ENCODE measurements at regions not wholly inside any gene's neighbourhood (a gene's known extent, or its start where the extent isn't known, plus 50 kb on each side); places are given as distances from the start of the nearest gene placed in this dataset.

GRCh38 chr1:214957330-214958137 is 125.0 kb upstream of the KCNK2 start:
- in situ Hi-C loops (cut with HindIII; ENCODE audit: low pct_ligation_motif_present, low pct_unique_long_range_greater_than_20kb, low sequenced_read_pairs) = no loop called here
- DNase-seq = no peak

DNA sequence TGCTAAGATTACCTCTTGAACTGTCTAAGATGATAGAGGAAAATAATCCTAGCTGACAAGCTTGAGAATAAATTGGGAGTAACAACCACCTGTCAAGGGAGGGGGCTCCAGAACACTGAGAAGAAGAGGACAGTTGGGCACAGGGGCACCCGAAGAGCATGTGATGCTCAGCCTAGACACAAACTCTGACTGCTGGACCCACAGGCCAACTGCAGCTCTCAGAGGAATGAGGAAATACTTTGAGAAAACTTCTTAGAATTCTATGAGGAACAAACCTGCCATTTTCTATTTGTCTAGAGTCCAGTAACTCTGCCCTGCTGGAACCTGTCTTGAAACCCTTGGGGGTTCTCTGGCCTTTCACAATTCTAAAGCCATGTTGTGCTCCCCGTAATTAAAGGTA is 124.1 kb upstream of the KCNK2 start:
- in situ Hi-C loops (cut with HindIII; ENCODE audit: low pct_ligation_motif_present, low pct_unique_long_range_greater_than_20kb, low sequenced_read_pairs) = no loop called here
- no peak for DNase-seq

GRCh38 chr1:214966346-214966745 is 116.2 kb upstream of the KCNK2 start:
- in situ Hi-C loops (cut with HindIII; ENCODE audit: low pct_ligation_motif_present, low pct_unique_long_range_greater_than_20kb, low sequenced_read_pairs) = no loop called here
- no peak for DNase-seq

- no peak for DNase-seq
- in situ Hi-C loops (cut with HindIII; ENCODE audit: low pct_ligation_motif_present, low pct_unique_long_range_greater_than_20kb, low sequenced_read_pairs) = no loop called here
Measured at GRCh38 chr1:214967865-214968575, 114.5 kb upstream of the KCNK2 start.

DNA sequence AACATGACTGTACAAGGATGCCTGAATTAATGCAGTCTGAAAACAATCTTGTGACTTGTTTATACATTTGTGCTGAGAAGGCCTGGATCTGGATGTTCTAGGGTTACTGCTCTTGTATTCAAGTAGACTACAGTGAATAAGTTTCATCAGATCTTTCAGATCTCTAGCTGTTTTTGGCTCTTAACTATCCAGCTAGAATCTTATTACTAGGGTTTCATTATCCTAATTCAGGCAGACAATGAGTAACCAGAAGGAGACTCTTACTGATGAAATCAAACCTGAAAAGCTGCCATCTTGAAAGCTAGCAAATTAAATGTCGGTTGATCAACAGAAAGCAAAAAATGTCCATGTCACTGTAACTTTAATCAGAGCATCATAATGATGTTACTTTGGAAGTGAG is 112.5 kb upstream of the KCNK2 start:
- in situ Hi-C loops (cut with HindIII; ENCODE audit: low pct_ligation_motif_present, low pct_unique_long_range_greater_than_20kb, low sequenced_read_pairs) = no loop called here
- no peak for DNase-seq

GRCh38 chr1:214971071-214971470 is 111.5 kb upstream of the KCNK2 start:
- DNase-seq = no peak
- in situ Hi-C loops (cut with HindIII; ENCODE audit: low pct_ligation_motif_present, low pct_unique_long_range_greater_than_20kb, low sequenced_read_pairs) = no loop called here

GRCh38 chr1:214974002-214974401 is 108.5 kb upstream of the KCNK2 start:
- in situ Hi-C loops (cut with HindIII; ENCODE audit: low pct_ligation_motif_present, low pct_unique_long_range_greater_than_20kb, low sequenced_read_pairs) = no loop called here
- no peak for DNase-seq

GRCh38 chr1:214976665-214977064 is 105.9 kb upstream of the KCNK2 start:
- DNase-seq = no peak
- in situ Hi-C loops (cut with HindIII; ENCODE audit: low pct_ligation_motif_present, low pct_unique_long_range_greater_than_20kb, low sequenced_read_pairs) = no loop called here

GRCh38 chr1:214977110-214977509 is 105.4 kb upstream of the KCNK2 start:
- in situ Hi-C loops (cut with HindIII; ENCODE audit: low pct_ligation_motif_present, low pct_unique_long_range_greater_than_20kb, low sequenced_read_pairs) = no loop called here
- no peak for DNase-seq

DNA sequence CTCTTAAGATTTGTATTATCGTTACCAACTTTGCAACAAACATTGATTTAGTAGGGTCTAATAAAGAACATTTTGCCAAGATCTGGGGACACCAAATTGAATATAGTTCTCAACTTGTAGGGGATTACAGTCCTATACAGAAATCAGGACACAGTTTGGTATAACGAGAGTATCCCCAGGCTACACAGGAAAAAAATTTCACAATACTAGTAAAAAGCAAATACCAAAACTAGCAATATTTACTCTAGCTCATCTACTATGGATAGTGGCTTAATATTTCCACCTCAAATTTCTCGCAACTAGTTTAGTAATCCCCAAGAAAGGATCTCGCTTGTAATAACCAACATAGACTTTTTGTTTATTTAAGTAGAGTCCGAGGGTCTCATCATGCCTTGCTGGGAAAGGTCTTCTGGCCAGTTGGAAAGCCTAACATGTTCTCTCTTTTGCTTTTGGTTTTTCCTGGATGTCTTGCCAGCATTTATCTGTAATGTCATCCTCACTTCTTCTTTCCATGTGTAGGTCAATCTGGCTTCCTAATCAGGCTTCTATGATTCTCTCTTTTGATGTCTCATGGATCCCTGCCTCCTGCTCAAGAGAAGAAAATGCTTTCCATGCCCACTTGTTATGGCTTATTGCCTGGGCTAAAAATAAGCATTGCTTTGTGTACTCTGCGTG is 104.7 kb upstream of the KCNK2 start:
- in situ Hi-C loops (cut with HindIII; ENCODE audit: low pct_ligation_motif_present, low pct_unique_long_range_greater_than_20kb, low sequenced_read_pairs) = no loop called here
- DNase-seq = no peak

GRCh38 chr1:214979191-214979590 is 103.3 kb upstream of the KCNK2 start:
- in situ Hi-C loops (cut with HindIII; ENCODE audit: low pct_ligation_motif_present, low pct_unique_long_range_greater_than_20kb, low sequenced_read_pairs) = no loop called here
- no peak for DNase-seq

- no peak for DNase-seq
- in situ Hi-C loops (cut with HindIII; ENCODE audit: low pct_ligation_motif_present, low pct_unique_long_range_greater_than_20kb, low sequenced_read_pairs) = no loop called here
Measured at GRCh38 chr1:214980921-214981320, 101.6 kb upstream of the KCNK2 start.

GRCh38 chr1:214983126-214983869 is 99.2 kb upstream of the KCNK2 start:
- no peak for DNase-seq
- in situ Hi-C loops (cut with HindIII; ENCODE audit: low pct_ligation_motif_present, low pct_unique_long_range_greater_than_20kb, low sequenced_read_pairs) = no loop called here

GRCh38 chr1:214989341-214989740 is 93.2 kb upstream of the KCNK2 start:
- in situ Hi-C loops (cut with HindIII; ENCODE audit: low pct_ligation_motif_present, low pct_unique_long_range_greater_than_20kb, low sequenced_read_pairs) = no loop called here
- peak; percentile 25 for DNase-seq

DNA sequence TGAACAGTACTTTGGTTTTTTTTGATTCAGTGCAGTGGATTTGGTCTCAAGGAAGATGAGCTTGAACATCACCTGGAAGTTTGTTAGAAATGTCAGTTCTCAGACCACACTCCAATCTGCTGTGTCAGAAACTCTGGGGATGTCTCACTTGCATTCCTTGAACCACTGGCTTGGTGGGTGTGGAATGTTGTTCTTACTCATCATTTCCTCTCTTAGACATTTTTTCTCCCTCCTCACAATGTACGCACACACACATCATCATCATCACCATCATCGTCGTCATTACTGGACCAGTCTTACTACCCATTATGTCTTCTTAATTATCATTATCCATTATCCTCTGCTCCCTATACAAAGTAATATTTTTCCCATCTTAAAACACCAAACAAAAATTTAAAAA is 91.9 kb upstream of the KCNK2 start:
- in situ Hi-C loops (cut with HindIII; ENCODE audit: low pct_ligation_motif_present, low pct_unique_long_range_greater_than_20kb, low sequenced_read_pairs) = no loop called here
- peak; percentile 70 for DNase-seq

DNA sequence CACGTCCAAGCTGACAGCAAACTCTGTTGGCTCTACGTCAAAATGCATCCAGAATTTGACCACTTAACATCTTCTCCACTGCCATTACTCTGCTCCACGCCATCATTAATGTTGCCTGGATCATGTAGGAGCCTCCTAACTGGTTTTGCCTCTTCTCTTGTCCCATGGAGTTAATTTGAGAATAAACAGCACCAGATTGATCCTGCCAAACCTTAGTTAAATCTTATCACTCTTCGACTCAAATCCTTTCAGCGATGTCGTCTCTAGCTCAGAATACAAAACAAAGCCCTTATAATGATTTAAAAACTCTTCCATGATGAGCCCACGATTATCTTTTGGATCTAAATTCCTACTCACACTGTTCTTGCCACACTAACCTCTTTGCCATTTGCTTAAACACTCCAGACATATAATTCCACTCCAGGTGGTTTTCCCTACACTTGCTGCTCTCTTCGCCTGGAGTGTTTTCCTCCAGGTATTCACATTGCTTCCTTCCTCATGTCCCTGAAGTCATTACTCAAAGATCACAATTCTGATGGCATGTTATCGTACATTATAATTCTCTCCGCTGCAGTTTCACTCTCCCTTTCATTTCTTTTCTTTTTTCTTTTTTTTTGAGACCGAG is 90.7 kb upstream of the KCNK2 start:
- no peak for DNase-seq
- in situ Hi-C loops (cut with HindIII; ENCODE audit: low pct_ligation_motif_present, low pct_unique_long_range_greater_than_20kb, low sequenced_read_pairs) = no loop called here

GRCh38 chr1:214993419-214993818 is 89.1 kb upstream of the KCNK2 start:
- in situ Hi-C loops (cut with HindIII; ENCODE audit: low pct_ligation_motif_present, low pct_unique_long_range_greater_than_20kb, low sequenced_read_pairs) = no loop called here
- no peak for DNase-seq

DNA sequence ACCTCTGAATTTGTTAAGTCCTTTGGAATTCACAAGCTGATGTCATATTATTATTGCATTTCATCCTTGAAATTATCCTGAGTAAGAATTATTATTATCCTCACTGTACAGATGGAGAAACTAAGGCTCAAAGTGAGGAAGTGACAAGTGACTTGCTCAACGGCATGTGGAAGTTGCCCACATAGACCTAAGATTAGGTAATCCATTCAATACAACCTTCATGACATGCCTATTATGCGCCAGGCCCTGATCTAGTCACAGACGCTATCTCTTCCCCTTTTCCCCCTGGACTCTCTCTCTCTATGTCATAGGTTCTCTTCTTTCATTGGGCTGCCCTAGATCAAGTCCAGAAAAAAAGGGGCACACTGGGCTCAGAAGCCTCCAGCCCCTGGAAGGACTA is 84.9 kb upstream of the KCNK2 start:
- in situ Hi-C loops (cut with HindIII; ENCODE audit: low pct_ligation_motif_present, low pct_unique_long_range_greater_than_20kb, low sequenced_read_pairs) = no loop called here
- no peak for DNase-seq
